ENCODE measurements at regions not wholly inside any gene's neighbourhood (a gene's known extent, or its start where the extent isn't known, plus 50 kb on each side); places are given as distances from the start of the nearest gene placed in this dataset.

DNA sequence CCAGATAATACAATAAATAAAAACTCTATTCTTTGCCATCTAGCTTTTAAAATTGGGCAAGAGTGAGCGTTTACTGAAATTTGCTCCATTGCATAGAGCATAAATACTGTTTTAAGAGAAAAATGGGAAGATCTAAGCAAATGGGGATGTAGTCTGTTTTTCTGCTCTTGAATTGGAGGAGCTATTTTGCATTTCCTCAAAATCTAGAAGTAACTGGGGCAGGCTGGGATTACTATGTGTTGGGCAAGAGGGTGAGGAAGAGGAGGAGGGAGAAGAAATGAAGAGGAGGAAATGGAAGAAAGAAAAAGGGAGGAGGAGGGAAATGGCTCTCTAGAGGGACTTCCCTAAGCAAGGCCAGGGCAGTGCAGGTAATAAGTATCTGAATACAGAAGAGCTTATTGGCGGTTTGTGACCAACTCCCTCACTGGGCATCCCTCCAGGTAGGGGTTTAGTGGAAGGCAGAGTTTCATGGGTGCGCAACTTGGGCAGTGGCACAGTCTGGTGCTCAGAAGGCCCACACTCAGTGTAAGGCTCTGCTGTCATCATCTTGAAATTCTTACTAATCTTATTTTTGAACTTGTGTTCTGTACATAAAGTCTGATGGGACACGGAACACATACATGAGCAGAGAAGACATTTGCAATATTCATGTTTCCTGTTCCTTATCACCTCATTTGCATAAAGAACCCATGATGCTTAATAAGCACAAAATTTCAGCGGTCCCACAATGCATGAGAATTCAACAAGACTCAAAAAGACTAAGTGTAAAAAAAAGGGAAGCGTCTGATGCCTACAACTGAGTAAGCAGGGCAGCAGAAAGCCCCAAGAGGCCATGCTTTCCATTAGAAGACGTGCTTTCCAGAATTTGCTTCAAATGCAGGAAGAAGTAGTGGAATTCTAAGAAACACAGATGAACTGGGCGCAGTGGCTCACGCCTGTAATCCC, 116.9 kb downstream of the EVX1 start:
- H3K4me1 Mint-ChIP-seq = peaks cover 4% of the 10 kb centered on the region
- H3K4me3 Mint-ChIP-seq = no peak overlapping the region
- ChIA-PET POLR2A (no interaction called here), CTCF (no interaction called here)
- no peak for TF ChIP-seq ZNF396 (CRISPR knock-in tag; IDR thresholded peaks at IDR 0.05; ENCODE audit: borderline replicate concordance)
- ATAC-seq = no peak
- DNase-seq (ENCODE audit: low spot score) = no peak
- H3K27me3 Mint-ChIP-seq (ENCODE audit: low read depth) = no peaks in the 10 kb centered on the region
- H3K36me3 Mint-ChIP-seq = no peaks in the 10 kb centered on the region
- no peaks in the 10 kb centered on the region for H3K9me3 Mint-ChIP-seq
- H3K27ac Mint-ChIP-seq = no peak overlapping the region

DNA sequence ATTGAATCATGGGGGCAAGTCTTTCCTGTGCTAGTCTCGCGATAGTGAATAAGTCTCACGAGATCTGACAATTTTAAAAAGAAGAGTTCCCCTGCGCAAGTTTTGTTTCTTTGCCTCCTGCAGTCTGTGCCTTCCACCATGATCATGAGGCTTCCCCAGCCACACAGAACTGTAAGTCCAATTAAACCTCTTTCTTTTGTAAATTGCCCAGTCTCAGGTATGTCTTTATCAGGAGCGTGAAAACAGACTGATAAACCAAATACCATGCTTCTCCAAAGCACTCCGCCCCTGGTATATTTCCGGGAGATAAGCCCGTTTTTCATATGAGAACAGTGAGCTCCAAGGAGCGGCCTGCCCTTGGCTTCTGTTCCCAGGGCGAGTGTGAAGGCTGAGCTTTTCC, 118.9 kb downstream of the EVX1 start:
- CTCF ChIA-PET = interaction anchor here (0.6 to 1.7 kb wide), 3 partner anchors 16 to 732 kb away, joined by 3 to 5 read pairs (median 3); no protein-coding TSS in a partner anchor
- ATAC-seq = peak; percentile 30
- H3K9me3 Mint-ChIP-seq = no peaks in the 10 kb centered on the region
- TF ChIP-seq MXD4 (CRISPR knock-in tag; IDR thresholded peaks at IDR 0.05; ENCODE audit: borderline replicate concordance) (no peak), ZBTB21 (CRISPR knock-in tag; IDR thresholded peaks at IDR 0.05; ENCODE audit: borderline replicate concordance) (no peak), SOX15 (CRISPR knock-in tag; IDR thresholded peaks at IDR 0.05) (no peak), MYBL2 (CRISPR knock-in tag; IDR thresholded peaks at IDR 0.05) (no peak), ETV6 (CRISPR knock-in tag; IDR thresholded peaks at IDR 0.05) (no peak), PRRX2 (CRISPR knock-in tag; IDR thresholded peaks at IDR 0.05) (no peak), ZNF232 (CRISPR knock-in tag; IDR thresholded peaks at IDR 0.05) (no peak), TEAD4 (CRISPR knock-in tag; IDR thresholded peaks at IDR 0.05) (no peak), ZNF317 (CRISPR knock-in tag; IDR thresholded peaks at IDR 0.05; ENCODE audit: borderline replicate concordance, low read depth) (no peak), NR3C1 (CRISPR knock-in tag; conservative IDR thresholded peaks at IDR 0.05; ENCODE audit: low read depth) (no peak), ZNF263 (CRISPR knock-in tag; IDR thresholded peaks at IDR 0.05; ENCODE audit: low read depth) (no peak), SMAD3 (CRISPR knock-in tag; IDR thresholded peaks at IDR 0.05; ENCODE audit: borderline replicate concordance) (no peak)
- TF ChIP-seq, protein P1, sequence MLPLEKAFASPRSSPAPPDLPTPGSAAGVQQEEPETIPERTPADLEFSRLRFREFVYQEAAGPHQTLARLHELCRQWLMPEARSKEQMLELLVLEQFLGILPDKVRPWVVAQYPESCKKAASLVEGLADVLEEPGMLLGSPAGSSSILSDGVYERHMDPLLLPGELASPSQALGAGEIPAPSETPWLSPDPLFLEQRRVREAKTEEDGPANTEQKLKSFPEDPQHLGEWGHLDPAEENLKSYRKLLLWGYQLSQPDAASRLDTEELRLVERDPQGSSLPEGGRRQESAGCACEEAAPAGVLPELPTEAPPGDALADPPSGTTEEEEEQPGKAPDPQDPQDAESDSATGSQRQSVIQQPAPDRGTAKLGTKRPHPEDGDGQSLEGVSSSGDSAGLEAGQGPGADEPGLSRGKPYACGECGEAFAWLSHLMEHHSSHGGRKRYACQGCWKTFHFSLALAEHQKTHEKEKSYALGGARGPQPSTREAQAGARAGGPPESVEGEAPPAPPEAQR (CRISPR knock-in tag; IDR thresholded peaks at IDR 0.05) = no peak
- TF ChIP-seq, protein P2, sequence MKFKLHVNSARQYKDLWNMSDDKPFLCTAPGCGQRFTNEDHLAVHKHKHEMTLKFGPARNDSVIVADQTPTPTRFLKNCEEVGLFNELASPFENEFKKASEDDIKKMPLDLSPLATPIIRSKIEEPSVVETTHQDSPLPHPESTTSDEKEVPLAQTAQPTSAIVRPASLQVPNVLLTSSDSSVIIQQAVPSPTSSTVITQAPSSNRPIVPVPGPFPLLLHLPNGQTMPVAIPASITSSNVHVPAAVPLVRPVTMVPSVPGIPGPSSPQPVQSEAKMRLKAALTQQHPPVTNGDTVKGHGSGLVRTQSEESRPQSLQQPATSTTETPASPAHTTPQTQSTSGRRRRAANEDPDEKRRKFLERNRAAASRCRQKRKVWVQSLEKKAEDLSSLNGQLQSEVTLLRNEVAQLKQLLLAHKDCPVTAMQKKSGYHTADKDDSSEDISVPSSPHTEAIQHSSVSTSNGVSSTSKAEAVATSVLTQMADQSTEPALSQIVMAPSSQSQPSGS (CRISPR knock-in tag; IDR thresholded peaks at IDR 0.05; ENCODE audit: borderline replicate concordance, low read depth) = no peak
- TF ChIP-seq, protein P3, sequence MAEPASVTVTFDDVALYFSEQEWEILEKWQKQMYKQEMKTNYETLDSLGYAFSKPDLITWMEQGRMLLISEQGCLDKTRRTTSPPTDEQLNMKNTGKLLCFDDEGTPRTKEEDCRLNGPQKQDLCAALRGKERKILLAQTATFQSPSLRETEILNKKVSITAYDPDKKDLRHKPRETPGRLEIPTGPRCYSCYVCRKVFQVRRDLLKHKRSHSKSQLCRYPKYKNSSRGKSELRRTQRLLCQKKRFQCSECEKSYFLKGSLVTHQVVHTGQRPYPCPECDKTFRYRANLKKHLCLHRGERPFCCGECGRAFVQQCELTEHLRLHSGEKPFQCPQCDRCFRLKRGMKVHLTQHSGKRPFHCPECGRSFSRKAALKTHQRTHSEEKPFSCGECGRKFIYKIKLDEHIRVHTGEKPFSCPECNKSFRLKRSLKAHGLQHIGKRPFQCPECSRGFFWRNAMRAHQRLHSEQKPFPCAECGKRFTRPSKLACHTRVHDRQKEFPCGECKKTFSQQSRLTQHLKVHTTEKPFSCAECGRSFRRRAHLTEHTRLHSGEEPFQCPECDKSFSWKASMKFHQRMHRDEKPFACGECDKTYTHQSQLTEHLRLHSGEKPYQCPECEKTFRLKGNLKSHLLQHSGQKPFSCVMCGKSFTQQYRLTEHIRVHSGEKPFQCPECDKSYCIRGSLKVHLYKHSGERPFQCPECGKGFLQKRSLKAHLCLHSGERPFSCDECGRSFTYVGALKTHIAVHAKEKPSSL (CRISPR knock-in tag; conservative IDR thresholded peaks at IDR 0.05) = no peak
- TF ChIP-seq, protein P4, sequence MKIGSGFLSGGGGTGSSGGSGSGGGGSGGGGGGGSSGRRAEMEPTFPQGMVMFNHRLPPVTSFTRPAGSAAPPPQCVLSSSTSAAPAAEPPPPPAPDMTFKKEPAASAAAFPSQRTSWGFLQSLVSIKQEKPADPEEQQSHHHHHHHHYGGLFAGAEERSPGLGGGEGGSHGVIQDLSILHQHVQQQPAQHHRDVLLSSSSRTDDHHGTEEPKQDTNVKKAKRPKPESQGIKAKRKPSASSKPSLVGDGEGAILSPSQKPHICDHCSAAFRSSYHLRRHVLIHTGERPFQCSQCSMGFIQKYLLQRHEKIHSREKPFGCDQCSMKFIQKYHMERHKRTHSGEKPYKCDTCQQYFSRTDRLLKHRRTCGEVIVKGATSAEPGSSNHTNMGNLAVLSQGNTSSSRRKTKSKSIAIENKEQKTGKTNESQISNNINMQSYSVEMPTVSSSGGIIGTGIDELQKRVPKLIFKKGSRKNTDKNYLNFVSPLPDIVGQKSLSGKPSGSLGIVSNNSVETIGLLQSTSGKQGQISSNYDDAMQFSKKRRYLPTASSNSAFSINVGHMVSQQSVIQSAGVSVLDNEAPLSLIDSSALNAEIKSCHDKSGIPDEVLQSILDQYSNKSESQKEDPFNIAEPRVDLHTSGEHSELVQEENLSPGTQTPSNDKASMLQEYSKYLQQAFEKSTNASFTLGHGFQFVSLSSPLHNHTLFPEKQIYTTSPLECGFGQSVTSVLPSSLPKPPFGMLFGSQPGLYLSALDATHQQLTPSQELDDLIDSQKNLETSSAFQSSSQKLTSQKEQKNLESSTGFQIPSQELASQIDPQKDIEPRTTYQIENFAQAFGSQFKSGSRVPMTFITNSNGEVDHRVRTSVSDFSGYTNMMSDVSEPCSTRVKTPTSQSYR (CRISPR knock-in tag; IDR thresholded peaks at IDR 0.05) = no peak
- TF ChIP-seq, protein P5, sequence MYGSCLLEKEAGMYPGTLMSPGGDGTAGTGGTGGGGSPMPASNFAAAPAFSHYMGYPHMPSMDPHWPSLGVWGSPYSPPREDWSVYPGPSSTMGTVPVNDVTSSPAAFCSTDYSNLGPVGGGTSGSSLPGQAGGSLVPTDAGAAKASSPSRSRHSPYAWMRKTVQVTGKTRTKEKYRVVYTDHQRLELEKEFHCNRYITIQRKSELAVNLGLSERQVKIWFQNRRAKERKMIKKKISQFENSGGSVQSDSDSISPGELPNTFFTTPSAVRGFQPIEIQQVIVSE (CRISPR knock-in tag; IDR thresholded peaks at IDR 0.05; ENCODE audit: borderline replicate concordance) = no peak
- TF ChIP-seq, protein P6, sequence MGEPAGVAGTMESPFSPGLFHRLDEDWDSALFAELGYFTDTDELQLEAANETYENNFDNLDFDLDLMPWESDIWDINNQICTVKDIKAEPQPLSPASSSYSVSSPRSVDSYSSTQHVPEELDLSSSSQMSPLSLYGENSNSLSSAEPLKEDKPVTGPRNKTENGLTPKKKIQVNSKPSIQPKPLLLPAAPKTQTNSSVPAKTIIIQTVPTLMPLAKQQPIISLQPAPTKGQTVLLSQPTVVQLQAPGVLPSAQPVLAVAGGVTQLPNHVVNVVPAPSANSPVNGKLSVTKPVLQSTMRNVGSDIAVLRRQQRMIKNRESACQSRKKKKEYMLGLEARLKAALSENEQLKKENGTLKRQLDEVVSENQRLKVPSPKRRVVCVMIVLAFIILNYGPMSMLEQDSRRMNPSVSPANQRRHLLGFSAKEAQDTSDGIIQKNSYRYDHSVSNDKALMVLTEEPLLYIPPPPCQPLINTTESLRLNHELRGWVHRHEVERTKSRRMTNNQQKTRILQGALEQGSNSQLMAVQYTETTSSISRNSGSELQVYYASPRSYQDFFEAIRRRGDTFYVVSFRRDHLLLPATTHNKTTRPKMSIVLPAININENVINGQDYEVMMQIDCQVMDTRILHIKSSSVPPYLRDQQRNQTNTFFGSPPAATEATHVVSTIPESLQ (CRISPR knock-in tag; IDR thresholded peaks at IDR 0.05) = no peak

More for the DNA sequence above, 118.9 kb downstream of the EVX1 start:
- POLR2A ChIA-PET = no interaction called here
- Mint-ChIP-seq H3K27me3 (ENCODE audit: low read depth) (no peaks in the 10 kb centered on the region), H3K36me3 (no peaks in the 10 kb centered on the region), H3K4me1 (peaks cover 4% of the 10 kb centered on the region), H3K27ac (no peak overlapping the region), H3K4me3 (no peak overlapping the region)
- DNase-seq (ENCODE audit: low spot score) = no peak

Data from WTC11 (cell line).